DMS 273 (cell line): ENCODE measurements at regions not wholly inside any gene's neighbourhood (a gene's known extent, or its start where the extent isn't known, plus 50 kb on each side); places are given as distances from the start of the nearest gene placed in this dataset.

Experiments used
- DNase-seq: peaks from one replicate; lab custom pipeline; 2025; ENCODE audit not compliant: unreplicated experiment; lab: John Stamatoyannopoulos, UW

GRCh38 chr12:98329589-98329988 lies 185.8 kb upstream of the TMPO start:
- DNase-seq, result no peak

DNA sequence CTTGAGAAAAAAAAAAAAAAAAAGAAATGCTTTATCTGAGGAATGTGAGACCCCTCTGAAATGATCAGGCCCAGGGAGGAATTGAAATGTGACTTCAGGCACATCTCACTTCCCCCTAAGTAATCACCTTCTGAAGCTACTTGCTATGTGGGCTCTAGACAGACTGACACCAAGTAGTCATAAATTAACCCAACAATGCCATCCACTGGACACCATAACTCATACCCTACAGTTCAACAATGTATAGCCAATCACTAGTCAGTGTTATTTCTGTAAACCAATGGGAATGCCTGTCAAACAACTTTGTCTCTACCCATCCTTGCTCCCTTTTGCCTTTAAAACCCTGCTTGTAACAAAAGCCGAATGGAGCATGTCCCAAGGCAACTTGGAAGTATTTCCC lies 182.7 kb upstream of the TMPO start:
- no peak for DNase-seq

DNA sequence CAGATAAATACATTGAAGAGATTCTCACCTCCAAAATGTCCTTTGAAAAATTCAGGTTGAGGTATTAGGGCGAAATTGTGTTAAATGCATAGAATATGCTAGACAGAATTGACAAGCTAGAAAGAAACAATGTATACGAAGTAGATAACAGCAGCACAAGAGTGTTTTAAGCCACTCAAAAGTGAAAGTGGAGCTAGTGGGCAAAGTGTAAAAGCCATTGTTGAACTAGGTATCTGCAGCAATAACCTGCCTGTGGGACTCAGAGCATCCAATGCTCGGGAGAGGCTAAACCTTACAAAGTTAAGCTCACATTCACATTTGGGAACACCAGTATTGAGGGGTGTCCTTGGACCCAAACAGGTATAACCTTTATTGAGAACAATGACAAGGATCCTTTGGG lies 180.6 kb upstream of the TMPO start:
- no peak for DNase-seq

DNA sequence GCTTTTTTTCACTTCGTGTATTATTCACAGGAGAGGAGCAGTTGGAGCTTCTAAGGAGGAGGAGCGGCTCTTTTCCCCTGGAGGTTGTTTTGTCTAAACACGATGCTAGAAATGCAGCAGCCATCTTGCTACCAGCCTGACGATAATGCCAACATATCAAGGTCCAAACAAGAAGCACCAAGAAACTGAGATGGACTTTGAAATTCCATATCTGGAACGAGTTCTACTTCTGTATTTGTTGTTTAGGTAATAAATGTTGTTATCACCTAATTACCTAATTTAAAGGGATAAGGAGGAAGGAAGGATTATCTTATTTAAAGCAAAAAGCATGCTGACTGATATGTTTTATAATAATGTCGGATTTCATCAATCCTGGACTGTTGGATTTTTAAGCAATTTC lies 174.4 kb upstream of the TMPO start:
- no peak for DNase-seq

- DNase-seq, result no peak
Measured at GRCh38 chr12:98341732-98342131, 173.7 kb upstream of the TMPO start.

- no peak for DNase-seq
Measured at GRCh38 chr12:98343002-98343567, 172.3 kb upstream of the TMPO start.

GRCh38 chr12:98344046-98344930 lies 171.1 kb upstream of the TMPO start:
- DNase-seq, result no peak

GRCh38 chr12:98345308-98345876 lies 170.0 kb upstream of the TMPO start:
- no peak for DNase-seq

DNA sequence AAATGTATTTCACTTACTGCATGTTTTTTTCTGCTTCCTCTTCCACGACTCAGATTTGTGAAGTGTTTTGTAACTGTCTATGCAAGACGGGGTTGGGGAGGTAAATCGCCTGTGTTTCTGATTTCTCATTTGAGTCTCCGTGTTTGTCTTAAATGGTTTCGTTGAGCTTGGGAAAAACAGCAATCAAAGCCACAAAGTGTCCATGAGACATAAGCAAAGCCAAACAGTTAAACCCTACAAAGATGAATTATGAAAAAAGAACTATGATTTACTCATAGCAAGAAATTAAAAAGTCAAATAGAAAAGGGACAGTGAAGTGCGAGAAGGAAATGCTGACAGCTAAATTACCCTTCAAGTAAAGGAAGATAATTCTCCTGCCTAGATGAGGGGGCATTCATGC lies 164.3 kb upstream of the TMPO start:
- no peak for DNase-seq

GRCh38 chr12:98351784-98352183 lies 163.6 kb upstream of the TMPO start:
- no peak for DNase-seq

DNA sequence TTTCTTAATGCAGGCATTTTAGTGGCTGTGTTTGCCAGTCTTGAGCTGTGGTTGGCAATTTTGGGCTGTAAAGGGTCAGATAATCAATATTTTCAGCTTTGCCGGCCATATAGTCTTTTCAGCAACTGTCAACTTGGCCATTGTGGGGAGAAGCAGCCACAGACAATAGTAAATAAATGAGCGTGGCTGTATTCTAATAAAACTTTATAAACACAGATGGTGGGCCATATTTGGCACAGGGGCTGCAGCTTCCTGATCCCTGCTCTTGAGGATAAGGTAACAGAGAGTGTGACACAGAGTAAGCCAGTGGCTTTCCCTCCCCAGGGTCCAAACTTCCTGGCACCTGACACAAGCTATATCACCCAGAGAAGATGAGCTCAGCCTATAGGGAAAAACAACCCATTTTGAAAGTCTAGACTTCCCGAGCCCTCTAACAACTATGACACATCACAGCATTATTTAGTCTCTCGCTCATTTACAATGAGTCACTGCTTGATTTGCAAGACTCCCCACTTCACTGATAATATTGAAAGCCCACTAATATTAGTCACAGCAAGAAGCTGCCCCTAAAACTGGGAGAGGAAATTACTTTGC lies 163.1 kb upstream of the TMPO start:
- DNase-seq, result peak; percentile 38

DNA sequence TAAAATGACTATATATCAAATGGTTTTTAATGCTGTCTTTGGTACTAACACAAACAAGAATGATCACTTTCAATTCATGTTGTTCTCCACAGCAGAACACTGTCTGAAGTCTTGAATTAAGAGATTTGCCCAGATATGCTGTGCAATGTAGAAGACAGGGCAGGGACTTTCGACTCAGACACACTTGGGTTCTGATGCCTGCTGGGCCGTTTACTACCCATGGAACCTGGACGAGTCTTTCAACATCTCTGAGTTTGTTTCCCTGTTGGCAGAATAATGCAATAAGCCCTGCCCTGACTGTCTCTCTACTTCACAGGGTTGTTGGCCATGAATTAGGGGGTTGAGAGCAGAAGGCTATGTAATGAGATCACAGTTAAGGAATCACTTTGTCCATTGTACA lies 162.6 kb upstream of the TMPO start:
- no peak for DNase-seq

- peak; percentile 8 for DNase-seq
Measured at GRCh38 chr12:98354520-98355035, 160.8 kb upstream of the TMPO start.

- peak; percentile 2 for DNase-seq
Measured at GRCh38 chr12:98355322-98355721, 160.1 kb upstream of the TMPO start.

- no peak for DNase-seq
Measured at GRCh38 chr12:98355933-98356332, 159.5 kb upstream of the TMPO start.

DNA sequence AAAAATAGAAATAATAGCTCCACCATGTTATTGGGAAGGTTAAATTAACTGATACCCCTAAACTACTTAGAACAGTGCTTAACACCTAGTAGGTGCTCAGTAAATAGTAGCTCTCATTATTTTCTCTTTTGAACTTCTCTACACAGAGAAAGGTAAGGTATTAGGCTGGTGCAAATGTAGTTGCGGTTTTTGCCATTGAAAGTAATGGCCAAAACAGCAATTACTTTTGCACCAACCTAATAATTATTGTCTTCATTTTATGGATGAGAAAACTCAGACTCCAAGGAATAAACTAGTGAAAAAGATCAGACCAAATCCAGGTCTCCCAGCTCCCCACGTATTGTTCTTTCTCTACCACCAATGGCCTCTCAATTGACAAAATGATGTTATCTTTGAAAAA lies 157.2 kb upstream of the TMPO start:
- DNase-seq, result no peak

DNA sequence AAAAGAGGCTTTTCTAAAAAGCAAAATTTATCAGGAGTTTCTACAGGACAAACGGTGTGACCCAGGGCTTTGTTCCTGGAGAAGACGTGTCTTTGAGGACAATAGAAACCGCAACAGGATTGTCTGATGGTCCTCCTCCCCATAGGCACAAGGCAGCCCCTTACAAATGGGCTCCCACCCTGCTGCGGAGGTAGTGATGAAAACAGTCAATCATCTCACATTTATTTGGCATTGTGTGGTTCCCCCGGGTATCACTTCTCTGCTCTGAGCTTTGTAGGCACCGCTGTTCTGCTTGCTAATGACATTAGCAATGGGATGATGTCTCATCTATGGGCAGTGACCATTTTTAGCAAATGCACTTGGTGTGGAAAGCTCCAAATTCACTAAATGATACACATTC lies 155.5 kb upstream of the TMPO start:
- no peak for DNase-seq

- no peak for DNase-seq
Measured at GRCh38 chr12:98360401-98360800, 155.0 kb upstream of the TMPO start.

- no peak for DNase-seq
Measured at GRCh38 chr12:98369581-98369980, 145.8 kb upstream of the TMPO start.

GRCh38 chr12:98370976-98371375 lies 144.4 kb upstream of the TMPO start:
- DNase-seq, result no peak

GRCh38 chr12:98371419-98371818 lies 144.0 kb upstream of the TMPO start:
- DNase-seq, result no peak
